NB4 (cell line): ENCODE measurements at regions not wholly inside any gene's neighbourhood (a gene's known extent, or its start where the extent isn't known, plus 50 kb on each side); places are given as distances from the start of the nearest gene placed in this dataset.
"Not testable (repeated sequence)": the region's sequence is repeated elsewhere in the genome, so short reads cannot be mapped to it uniquely, and the experiment has no call there.

Experiments used
- CTCF ChIP-seq: IDR thresholded peaks from one replicate; pipeline ENCODE4 v1.5.1; 2012; ENCODE audit warnings: low read depth, low read length
- MAX ChIP-seq: IDR thresholded peaks from 2 replicates; pipeline ENCODE4 v1.6.1; 2011; ENCODE audit warnings: low read depth, low read length
- MYC ChIP-seq: IDR thresholded peaks from 2 replicates; pipeline ENCODE4 v1.6.1; 2011; ENCODE audit warnings: low read depth, low read length
- POLR2A ChIP-seq: IDR thresholded peaks from 2 replicates; pipeline ENCODE4 v1.6.1; 2011; ENCODE audit warnings: mild to moderate bottlenecking; ENCODE audit not compliant: insufficient read length; ENCODE audit errors: extremely low read depth

- TF ChIP-seq CTCF, POLR2A, MYC, MAX: not testable (repeated sequence)
Measured at GRCh38 chr9:102223320-102224136, 485.1 kb upstream of the GRIN3A start.
